ENCODE measurements at regions not wholly inside any gene's neighbourhood (a gene's known extent, or its start where the extent isn't known, plus 50 kb on each side); places are given as distances from the start of the nearest gene placed in this dataset.

DNA sequence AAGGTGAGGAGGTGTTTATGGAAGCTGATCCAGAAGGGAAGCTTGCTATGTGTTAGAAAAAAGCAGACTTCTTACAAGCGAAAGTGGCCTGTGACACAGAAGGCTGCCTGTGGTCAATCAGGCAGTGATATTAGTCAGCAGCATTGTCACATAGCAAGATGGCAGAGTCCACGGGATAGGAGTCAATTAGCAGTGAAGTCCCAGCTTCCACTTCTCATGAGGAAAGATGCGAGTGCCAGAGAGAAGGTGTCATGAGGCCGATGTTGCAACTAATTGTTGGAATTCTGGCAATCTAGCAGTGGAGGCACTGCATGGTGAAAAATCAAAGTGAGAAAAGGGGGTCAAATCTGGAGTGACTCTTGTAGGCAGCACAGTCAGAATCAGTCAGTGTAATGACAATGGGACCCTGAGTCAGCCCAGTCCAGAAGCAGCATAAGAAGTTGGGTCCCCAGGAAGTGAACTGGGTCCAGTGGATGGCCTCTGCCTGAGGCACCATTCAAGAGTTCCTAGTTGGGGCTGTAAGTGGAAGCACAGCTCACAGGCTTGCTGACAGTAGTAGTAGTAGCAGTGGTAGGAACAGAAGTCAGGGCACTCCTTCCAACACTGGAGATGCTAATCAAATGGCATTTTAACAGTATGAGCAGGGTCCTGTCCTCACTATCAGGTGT lies 85.1 kb downstream of the TNFRSF13B start:
- POLR2A ChIA-PET: no interaction called here
- Histone ChIP-seq H2AFZ (ENCODE audit: control insufficient read depth, low read depth, low read length) (no peak overlapping the region), H3K36me3 (ENCODE audit: control insufficient read depth in 2 of 2, insufficient read depth in 2 of 2, low read length in 1 of 2) (no peaks in the 10 kb centered on the region), H3K4me2 (ENCODE audit: control insufficient read depth, insufficient read depth) (no peak overlapping the region), H3K79me2 (ENCODE audit: control insufficient read depth, insufficient read depth, low read length) (no peaks in the 10 kb centered on the region), H3K4me3 (no peak overlapping the region), H3K9me3 (replicated peaks; ENCODE audit: control insufficient read depth, insufficient read depth, low read length) (no peaks in the 10 kb centered on the region), H3K27ac (ENCODE audit: control insufficient read depth, insufficient read depth) (no peak overlapping the region), H3K4me1 (ENCODE audit: control insufficient read depth, insufficient read depth, low read length) (no peaks in the 10 kb centered on the region; the same call in 1 of the 2 replicates), H4K20me1 (ENCODE audit: control insufficient read depth, insufficient read depth) (no peaks in the 10 kb centered on the region), H3K9ac (ENCODE audit: control insufficient read depth, insufficient read depth, low read length) (no peak overlapping the region), H3K27me3 (replicated peaks in 1 of 2; ENCODE audit: control insufficient read depth in 2 of 2, insufficient read depth in 2 of 2, low read length in 1 of 2) (no peaks in the 10 kb centered on the region)
- CTCF ChIA-PET: interaction anchor here (0.6 to 1.4 kb wide), 2 partner anchors 29 to 341 kb away, joined by 3 to 4 read pairs; no protein-coding TSS in a partner anchor
- FAIRE-seq: no peak
- ATAC-seq: peak; percentile 94
- SMC1A ChIA-PET (ENCODE audit: uncharacterized antibody, unreplicated experiment): no interaction called here
- RAD21 ChIA-PET (ENCODE audit: unreplicated experiment): no interaction called here
- in situ Hi-C loops (cut with MboI): no loop called here
- intact Hi-C loops (cut with micrococcal nuclease; ENCODE audit: unreplicated experiment): no loop called here
- WGBS (ENCODE audit: insufficient coverage, insufficient replicate concordance, low lambda C conversion rate, missing lambda C conversion rate): 22% methylated on average over 4 of the region's 4 CpGs
- BruUV-seq (replicated peaks): no TSS peak
- no peak for DNase-seq (ENCODE audit: low read depth, low spot score)
- TF ChIP-seq FOS (IDR thresholded peaks at IDR 0.05; ENCODE audit: borderline replicate concordance, extremely low read depth, insufficient read length): no peak
- no peak for TF ChIP-seq ZNF274 (IDR thresholded peaks at IDR 0.05; ENCODE audit: insufficient read depth, insufficient read length)
- no peak for TF ChIP-seq HDAC2 (IDR thresholded peaks at IDR 0.05)
- peak; percentile 89; the same call in 1 of the 2 replicates for TF ChIP-seq IRF4 (IDR thresholded peaks at IDR 0.05; ENCODE audit: low read depth, low read length)
- peak; percentile 56; the same call in 1 of the 2 replicates for TF ChIP-seq JUNB (IDR thresholded peaks at IDR 0.05)
- no peak for TF ChIP-seq TCF12 (IDR thresholded peaks at IDR 0.05; ENCODE audit: low read depth, low read length)
- no peak for TF ChIP-seq CHD1 (IDR thresholded peaks at IDR 0.05; ENCODE audit: low read depth, low read length)
- no peak for TF ChIP-seq GABPA (IDR thresholded peaks at IDR 0.05; ENCODE audit: low read depth)
- no peak for TF ChIP-seq SMAD1 (IDR thresholded peaks at IDR 0.05; ENCODE audit: low read depth, partially characterized antibody)
- TF ChIP-seq, protein P1, sequence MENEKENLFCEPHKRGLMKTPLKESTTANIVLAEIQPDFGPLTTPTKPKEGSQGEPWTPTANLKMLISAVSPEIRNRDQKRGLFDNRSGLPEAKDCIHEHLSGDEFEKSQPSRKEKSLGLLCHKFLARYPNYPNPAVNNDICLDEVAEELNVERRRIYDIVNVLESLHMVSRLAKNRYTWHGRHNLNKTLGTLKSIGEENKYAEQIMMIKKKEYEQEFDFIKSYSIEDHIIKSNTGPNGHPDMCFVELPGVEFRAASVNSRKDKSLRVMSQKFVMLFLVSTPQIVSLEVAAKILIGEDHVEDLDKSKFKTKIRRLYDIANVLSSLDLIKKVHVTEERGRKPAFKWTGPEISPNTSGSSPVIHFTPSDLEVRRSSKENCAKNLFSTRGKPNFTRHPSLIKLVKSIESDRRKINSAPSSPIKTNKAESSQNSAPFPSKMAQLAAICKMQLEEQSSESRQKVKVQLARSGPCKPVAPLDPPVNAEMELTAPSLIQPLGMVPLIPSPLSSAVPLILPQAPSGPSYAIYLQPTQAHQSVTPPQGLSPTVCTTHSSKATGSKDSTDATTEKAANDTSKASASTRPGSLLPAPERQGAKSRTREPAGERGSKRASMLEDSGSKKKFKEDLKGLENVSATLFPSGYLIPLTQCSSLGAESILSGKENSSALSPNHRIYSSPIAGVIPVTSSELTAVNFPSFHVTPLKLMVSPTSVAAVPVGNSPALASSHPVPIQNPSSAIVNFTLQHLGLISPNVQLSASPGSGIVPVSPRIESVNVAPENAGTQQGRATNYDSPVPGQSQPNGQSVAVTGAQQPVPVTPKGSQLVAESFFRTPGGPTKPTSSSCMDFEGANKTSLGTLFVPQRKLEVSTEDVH (IDR thresholded peaks at IDR 0.05; ENCODE audit: low read depth, partially characterized antibody): no peak
- no peak for TF ChIP-seq GATAD2B (conservative IDR thresholded peaks at IDR 0.05; ENCODE audit: low read depth)
- TF ChIP-seq SPI1 (IDR thresholded peaks at IDR 0.05; ENCODE audit: borderline replicate concordance, insufficient read depth, low read depth, low read length): no peak
- TF ChIP-seq PAX5 (IDR thresholded peaks at IDR 0.05; ENCODE audit: borderline replicate concordance, low read depth, low read length): no peak
- peak; percentile 89 for TF ChIP-seq RUNX3 (IDR thresholded peaks at IDR 0.05; ENCODE audit: low read length)
- peak in 1 of 2 experiments; percentile 19; a peak in 1 of 4 replicates for TF ChIP-seq BHLHE40 (IDR thresholded peaks at IDR 0.05; ENCODE audit: borderline replicate concordance in 1 of 2, low read depth in 2 of 2, low read length in 1 of 2)
- no peak for TF ChIP-seq RAD21 (IDR thresholded peaks at IDR 0.05; ENCODE audit: insufficient read depth, low read depth, low read length)
- no peak for TF ChIP-seq NR2F1 (conservative IDR thresholded peaks at IDR 0.05)
- no peak for TF ChIP-seq BMI1 (IDR thresholded peaks at IDR 0.05; ENCODE audit: borderline replicate concordance)
- peak; percentile 70; the same call in 1 of the 2 replicates for TF ChIP-seq YY1 (IDR thresholded peaks at IDR 0.05; ENCODE audit: low read depth, low read length)
- TF ChIP-seq CHD2 (IDR thresholded peaks at IDR 0.05; ENCODE audit: borderline replicate concordance, low read depth, low read length): no peak
- no peak for TF ChIP-seq CBX3 (IDR thresholded peaks at IDR 0.05; ENCODE audit: borderline replicate concordance, low read depth)
- TF ChIP-seq IKZF1 (conservative IDR thresholded peaks at IDR 0.05): peak; percentile 18; the same call in 1 of the 2 replicates
- TF ChIP-seq, protein P2, sequence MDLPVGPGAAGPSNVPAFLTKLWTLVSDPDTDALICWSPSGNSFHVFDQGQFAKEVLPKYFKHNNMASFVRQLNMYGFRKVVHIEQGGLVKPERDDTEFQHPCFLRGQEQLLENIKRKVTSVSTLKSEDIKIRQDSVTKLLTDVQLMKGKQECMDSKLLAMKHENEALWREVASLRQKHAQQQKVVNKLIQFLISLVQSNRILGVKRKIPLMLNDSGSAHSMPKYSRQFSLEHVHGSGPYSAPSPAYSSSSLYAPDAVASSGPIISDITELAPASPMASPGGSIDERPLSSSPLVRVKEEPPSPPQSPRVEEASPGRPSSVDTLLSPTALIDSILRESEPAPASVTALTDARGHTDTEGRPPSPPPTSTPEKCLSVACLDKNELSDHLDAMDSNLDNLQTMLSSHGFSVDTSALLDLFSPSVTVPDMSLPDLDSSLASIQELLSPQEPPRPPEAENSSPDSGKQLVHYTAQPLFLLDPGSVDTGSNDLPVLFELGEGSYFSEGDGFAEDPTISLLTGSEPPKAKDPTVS (IDR thresholded peaks at IDR 0.05; ENCODE audit: low read depth, low read length): no peak

Data from GM12878 (cell line).